ENCODE measurements at regions not wholly inside any gene's neighbourhood (a gene's known extent, or its start where the extent isn't known, plus 50 kb on each side); places are given as distances from the start of the nearest gene placed in this dataset.
A peak's percentile ranks its signal among the peaks of the same experiment; 100 is the strongest.

GRCh38 chr1:212182579-212182978 lies 102.6 kb upstream of the PPP2R5A start:
- POLR2A ChIA-PET, result no interaction called here
- H3K27ac Mint-ChIP-seq, result no peak overlapping the region
- no peak overlapping the region for H3K4me3 Mint-ChIP-seq
- ATAC-seq (ENCODE audit: low read depth) (no peak), DNase-seq (no peak)
- CTCF ChIA-PET, result no interaction called here
- intact Hi-C loops (cut with micrococcal nuclease), result no loop called here
- no peaks in the 10 kb centered on the region for H3K9me3 Mint-ChIP-seq
- no peak for TF ChIP-seq CTCF (IDR thresholded peaks at IDR 0.05)
- peaks cover 15% of the 10 kb centered on the region for H3K4me1 Mint-ChIP-seq
- no peaks in the 10 kb centered on the region for H3K27me3 Mint-ChIP-seq
- no peaks in the 10 kb centered on the region for H3K36me3 Mint-ChIP-seq (ENCODE audit: low read depth)

DNA sequence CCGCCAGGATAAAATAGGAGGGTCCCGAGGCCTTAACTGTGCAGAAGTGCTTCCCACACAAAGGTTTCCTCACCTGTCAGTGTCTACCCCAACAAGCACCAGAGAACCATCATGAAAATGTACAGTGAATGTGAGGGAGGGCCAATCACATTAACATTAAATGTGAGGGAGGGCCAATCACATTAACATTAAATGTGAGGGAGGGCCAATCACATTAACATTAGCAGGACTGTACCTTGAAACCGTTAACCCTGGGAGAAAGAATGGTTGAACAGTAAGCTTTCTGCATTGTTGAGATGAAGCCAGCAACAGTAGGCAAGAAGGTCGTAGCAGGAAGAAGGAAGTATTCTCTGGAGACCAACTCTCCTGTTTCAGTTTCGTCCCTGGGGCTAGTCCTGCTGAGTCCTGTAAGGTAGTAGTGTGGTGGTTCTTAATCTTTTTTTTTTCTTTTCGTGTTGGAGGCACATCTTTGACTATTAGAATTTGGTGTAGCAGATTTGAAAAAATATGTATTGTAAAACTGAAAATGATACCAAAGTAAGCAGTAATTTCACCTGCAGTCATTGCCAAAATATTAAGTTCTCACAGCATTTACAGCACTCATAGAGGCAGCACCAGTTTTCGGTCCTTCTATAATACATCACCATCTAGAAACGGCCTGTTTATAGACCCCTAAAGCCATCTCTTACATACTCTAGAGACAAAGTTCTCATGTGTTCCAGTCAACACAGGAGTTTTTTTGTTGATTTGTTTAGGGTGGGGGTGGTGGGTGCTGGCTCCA lies 98.6 kb upstream of the PPP2R5A start:
- no peaks in the 10 kb centered on the region for H3K27me3 Mint-ChIP-seq
- CTCF ChIA-PET, result interaction anchor here (1.0 kb wide), 1 partner anchor 151 kb away, joined by 3 read pairs; the partner anchor contains the start of genes DTL and INTS7
- no peaks in the 10 kb centered on the region for H3K36me3 Mint-ChIP-seq (ENCODE audit: low read depth)
- H3K4me3 Mint-ChIP-seq, result peak overlapping the region; percentile 67
- H3K9me3 Mint-ChIP-seq, result no peaks in the 10 kb centered on the region
- intact Hi-C loops (cut with micrococcal nuclease), result loop anchor here (5.0 kb wide), 1 partner anchor 101 kb away; the partner anchor contains the start of gene PPP2R5A
- peaks cover 27% of the 10 kb centered on the region for H3K4me1 Mint-ChIP-seq
- TF ChIP-seq CTCF (IDR thresholded peaks at IDR 0.05), result no peak
- peak; percentile 97 for ATAC-seq (ENCODE audit: low read depth)
- POLR2A ChIA-PET, result no interaction called here
- peak overlapping the region; percentile 63 for H3K27ac Mint-ChIP-seq
- no peak for DNase-seq

GRCh38 chr1:212188599-212189351 lies 96.4 kb upstream of the PPP2R5A start:
- intact Hi-C loops (cut with micrococcal nuclease), result loop anchor here (5.0 kb wide), 1 partner anchor 99 kb away; the partner anchor contains the start of gene PPP2R5A
- H3K4me1 Mint-ChIP-seq, result peaks cover 27% of the 10 kb centered on the region
- H3K9me3 Mint-ChIP-seq, result no peaks in the 10 kb centered on the region
- H3K27me3 Mint-ChIP-seq, result no peaks in the 10 kb centered on the region
- POLR2A ChIA-PET, result interaction anchor here (0.6 kb wide), 1 partner anchor 807 kb away, joined by 3 read pairs; no protein-coding TSS in a partner anchor
- CTCF ChIA-PET, result no interaction called here
- H3K36me3 Mint-ChIP-seq (ENCODE audit: low read depth), result no peaks in the 10 kb centered on the region
- no peak for ATAC-seq (ENCODE audit: low read depth)
- no peak for TF ChIP-seq CTCF (IDR thresholded peaks at IDR 0.05)
- H3K4me3 Mint-ChIP-seq, result no peak overlapping the region
- no peak overlapping the region for H3K27ac Mint-ChIP-seq
- no peak for DNase-seq

- no peaks in the 10 kb centered on the region for H3K36me3 Mint-ChIP-seq (ENCODE audit: low read depth)
- CTCF ChIA-PET, result no interaction called here
- H3K27me3 Mint-ChIP-seq, result no peaks in the 10 kb centered on the region
- no peak for TF ChIP-seq CTCF (IDR thresholded peaks at IDR 0.05)
- H3K4me1 Mint-ChIP-seq, result peaks cover 27% of the 10 kb centered on the region
- POLR2A ChIA-PET, result no interaction called here
- no peak overlapping the region for H3K27ac Mint-ChIP-seq
- ATAC-seq (ENCODE audit: low read depth) (no peak), DNase-seq (no peak)
- intact Hi-C loops (cut with micrococcal nuclease), result loop anchor here (5.0 kb wide), 1 partner anchor 98 kb away; the partner anchor contains the start of gene PPP2R5A
- no peaks in the 10 kb centered on the region for H3K9me3 Mint-ChIP-seq
- no peak overlapping the region for H3K4me3 Mint-ChIP-seq
Observed at GRCh38 chr1:212189352-212189738, 95.9 kb upstream of the PPP2R5A start.

DNA sequence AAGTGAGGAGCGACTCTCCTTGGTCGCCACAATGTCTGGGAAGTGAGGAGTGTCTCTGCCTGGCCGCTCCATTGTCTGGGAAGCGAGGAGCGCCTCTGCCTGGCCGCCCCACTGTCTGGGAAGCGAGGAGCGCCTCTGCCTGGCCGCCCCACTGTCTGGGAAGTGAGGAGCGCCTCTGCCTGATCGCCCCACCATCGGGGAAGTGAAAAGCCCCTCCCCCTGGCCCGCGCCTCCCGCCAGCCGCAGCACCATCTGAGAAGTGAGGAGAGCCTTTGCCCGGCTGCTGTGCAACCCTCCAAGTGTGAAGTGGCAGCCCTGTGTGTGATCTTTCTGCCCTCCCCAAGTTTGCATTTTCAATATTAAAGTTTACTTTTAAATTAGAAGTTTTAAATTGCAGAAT lies 95.0 kb upstream of the PPP2R5A start:
- CTCF ChIA-PET, result no interaction called here

More for the DNA sequence above, 95.0 kb upstream of the PPP2R5A start:
- Mint-ChIP-seq H3K4me1 (peaks cover 27% of the 10 kb centered on the region), H3K36me3 (ENCODE audit: low read depth) (no peaks in the 10 kb centered on the region), H3K27ac (no peak overlapping the region), H3K9me3 (peaks cover 6% of the 10 kb centered on the region), H3K27me3 (no peaks in the 10 kb centered on the region), H3K4me3 (no peak overlapping the region)
- no peak for TF ChIP-seq CTCF (IDR thresholded peaks at IDR 0.05)
- DNase-seq (no peak), ATAC-seq (ENCODE audit: low read depth) (no peak)
- POLR2A ChIA-PET, result no interaction called here
- intact Hi-C loops (cut with micrococcal nuclease), result no loop called here
